ENCODE measurements at regions not wholly inside any gene's neighbourhood (a gene's known extent, or its start where the extent isn't known, plus 50 kb on each side); places are given as distances from the start of the nearest gene placed in this dataset.
"Not testable (repeated sequence)": the region's sequence is repeated elsewhere in the genome, so short reads cannot be mapped to it uniquely, and the experiment has no call there.

GRCh38 chr4:91734682-91735081, 569.1 kb upstream of the GRID2 start:
- DNase-seq = no peak
- H3K4me3 ChIP-seq (ENCODE audit: low read depth, low read length) = no peak overlapping the region
- H3K27me3 ChIP-seq = no peaks in the 10 kb centered on the region
- no peaks in the 10 kb centered on the region for H3K4me1 ChIP-seq
- H3K9me3 ChIP-seq = no peaks in the 10 kb centered on the region
- no peaks in the 10 kb centered on the region for H3K36me3 ChIP-seq
- TF ChIP-seq, protein P1, sequence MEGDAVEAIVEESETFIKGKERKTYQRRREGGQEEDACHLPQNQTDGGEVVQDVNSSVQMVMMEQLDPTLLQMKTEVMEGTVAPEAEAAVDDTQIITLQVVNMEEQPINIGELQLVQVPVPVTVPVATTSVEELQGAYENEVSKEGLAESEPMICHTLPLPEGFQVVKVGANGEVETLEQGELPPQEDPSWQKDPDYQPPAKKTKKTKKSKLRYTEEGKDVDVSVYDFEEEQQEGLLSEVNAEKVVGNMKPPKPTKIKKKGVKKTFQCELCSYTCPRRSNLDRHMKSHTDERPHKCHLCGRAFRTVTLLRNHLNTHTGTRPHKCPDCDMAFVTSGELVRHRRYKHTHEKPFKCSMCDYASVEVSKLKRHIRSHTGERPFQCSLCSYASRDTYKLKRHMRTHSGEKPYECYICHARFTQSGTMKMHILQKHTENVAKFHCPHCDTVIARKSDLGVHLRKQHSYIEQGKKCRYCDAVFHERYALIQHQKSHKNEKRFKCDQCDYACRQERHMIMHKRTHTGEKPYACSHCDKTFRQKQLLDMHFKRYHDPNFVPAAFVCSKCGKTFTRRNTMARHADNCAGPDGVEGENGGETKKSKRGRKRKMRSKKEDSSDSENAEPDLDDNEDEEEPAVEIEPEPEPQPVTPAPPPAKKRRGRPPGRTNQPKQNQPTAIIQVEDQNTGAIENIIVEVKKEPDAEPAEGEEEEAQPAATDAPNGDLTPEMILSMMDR (IDR thresholded peaks at IDR 0.05; ENCODE audit: low read depth, low read length) = 0 out of 2 replicates have a peak, but pooled peaks have one; percentile 12

DNA sequence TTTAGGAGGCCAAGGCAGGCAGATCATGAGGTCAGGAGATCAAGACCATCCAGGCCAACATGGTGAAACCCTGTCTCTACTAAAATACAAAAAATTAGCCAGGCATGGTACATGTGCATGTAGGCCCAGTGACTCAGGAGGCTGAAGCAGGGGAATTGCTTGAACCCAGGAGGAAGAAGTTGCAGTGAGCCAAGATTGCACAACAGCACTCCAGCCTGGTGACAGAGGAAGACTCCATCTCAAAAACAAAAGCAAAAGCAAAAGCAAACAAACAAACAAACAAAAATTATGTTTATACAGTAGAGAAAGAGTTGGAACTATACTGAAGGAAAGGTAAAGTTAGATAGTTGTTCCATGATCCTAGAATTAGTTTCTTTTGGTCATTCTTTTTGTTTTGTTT, 564.9 kb upstream of the GRID2 start:
- H3K36me3 ChIP-seq; H3K4me1 ChIP-seq; DNase-seq; H3K27me3 ChIP-seq; H3K9me3 ChIP-seq; H3K4me3 ChIP-seq (ENCODE audit: low read depth, low read length): not testable (repeated sequence)

- no peaks in the 10 kb centered on the region for H3K36me3 ChIP-seq
- H3K27me3 ChIP-seq = no peaks in the 10 kb centered on the region
- no peaks in the 10 kb centered on the region for H3K4me1 ChIP-seq
- H3K4me3 ChIP-seq (ENCODE audit: low read depth, low read length) = no peak overlapping the region
- H3K9me3 ChIP-seq = no peaks in the 10 kb centered on the region
- TF ChIP-seq, protein P1 (IDR thresholded peaks at IDR 0.05; ENCODE audit: low read depth, low read length) = no peak
- no peak for DNase-seq
Observed at GRCh38 chr4:91746551-91746950, 557.2 kb upstream of the GRID2 start.

DNA sequence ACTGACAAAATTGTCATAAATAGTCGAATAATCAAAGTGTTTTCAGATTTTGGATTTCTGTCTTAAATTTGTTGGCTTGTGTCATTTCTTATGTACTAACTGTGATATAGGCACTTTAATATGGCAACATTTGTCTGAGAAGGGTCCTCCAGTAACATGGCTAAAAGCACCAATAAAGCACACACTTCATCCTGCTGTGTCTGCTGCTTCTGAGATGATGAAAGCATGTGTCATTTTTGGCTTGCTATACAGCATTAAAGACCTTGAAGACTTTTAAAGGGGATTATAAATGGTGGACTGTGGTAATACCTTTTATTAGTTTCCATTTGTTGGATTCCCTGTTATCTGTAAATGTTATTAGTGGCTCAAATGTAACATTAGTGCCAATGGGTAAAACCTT, 551.8 kb upstream of the GRID2 start:
- no peak for DNase-seq
- no peaks in the 10 kb centered on the region for H3K9me3 ChIP-seq
- TF ChIP-seq, protein P1 (IDR thresholded peaks at IDR 0.05; ENCODE audit: low read depth, low read length) = no peak
- no peaks in the 10 kb centered on the region for H3K4me1 ChIP-seq
- H3K36me3 ChIP-seq = no peaks in the 10 kb centered on the region
- H3K4me3 ChIP-seq (ENCODE audit: low read depth, low read length) = no peak overlapping the region
- no peaks in the 10 kb centered on the region for H3K27me3 ChIP-seq

- Histone ChIP-seq H3K36me3 (no peaks in the 10 kb centered on the region), H3K27me3 (no peaks in the 10 kb centered on the region), H3K9me3 (no peaks in the 10 kb centered on the region), H3K4me3 (ENCODE audit: low read depth, low read length) (no peak overlapping the region), H3K4me1 (no peaks in the 10 kb centered on the region)
- TF ChIP-seq, protein P1 (IDR thresholded peaks at IDR 0.05; ENCODE audit: low read depth, low read length) = no peak
- DNase-seq = no peak
Observed at GRCh38 chr4:91754716-91755115, 549.0 kb upstream of the GRID2 start.

GRCh38 chr4:91758487-91758886, 545.3 kb upstream of the GRID2 start:
- Histone ChIP-seq H3K27me3 (no peaks in the 10 kb centered on the region), H3K9me3 (no peaks in the 10 kb centered on the region), H3K4me1 (no peaks in the 10 kb centered on the region), H3K4me3 (ENCODE audit: low read depth, low read length) (no peak overlapping the region), H3K36me3 (no peaks in the 10 kb centered on the region)
- TF ChIP-seq, protein P1 (IDR thresholded peaks at IDR 0.05; ENCODE audit: low read depth, low read length) = no peak
- DNase-seq = no peak

DNA sequence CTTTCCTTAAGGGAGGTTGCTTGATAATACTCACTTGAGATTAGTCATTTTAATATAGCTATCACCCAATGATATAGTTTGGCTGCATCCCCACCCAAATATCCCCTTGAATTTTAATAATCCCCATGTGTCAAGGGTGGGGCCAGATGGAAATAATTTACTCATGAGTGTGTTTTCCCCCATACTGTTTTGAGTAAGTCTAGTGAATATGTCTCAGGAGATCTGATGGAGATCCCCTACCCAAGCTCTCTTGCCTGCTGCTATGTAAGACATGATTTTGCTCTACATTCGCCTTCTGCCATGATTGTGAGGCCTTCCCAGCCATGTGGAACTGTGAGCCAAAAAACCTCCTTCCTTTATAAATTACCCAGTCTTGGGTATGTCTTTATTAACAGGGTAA, 539.7 kb upstream of the GRID2 start:
- H3K4me1 ChIP-seq = no peaks in the 10 kb centered on the region
- DNase-seq = no peak
- no peak overlapping the region for H3K4me3 ChIP-seq (ENCODE audit: low read depth, low read length)
- H3K9me3 ChIP-seq = no peaks in the 10 kb centered on the region
- no peaks in the 10 kb centered on the region for H3K36me3 ChIP-seq
- TF ChIP-seq, protein P1 (IDR thresholded peaks at IDR 0.05; ENCODE audit: low read depth, low read length) = no peak
- H3K27me3 ChIP-seq = no peaks in the 10 kb centered on the region

Measured in BE2C (cell line).